ENCODE measurements at regions not wholly inside any gene's neighbourhood (a gene's known extent, or its start where the extent isn't known, plus 50 kb on each side); places are given as distances from the start of the nearest gene placed in this dataset.
A peak's percentile ranks its signal among the peaks of the same experiment; 100 is the strongest.
"Not testable (repeated sequence)": the region's sequence is repeated elsewhere in the genome, so short reads cannot be mapped to it uniquely, and the experiment has no call there.

GRCh38 chr2:180604077-180604476 lies 376.3 kb upstream of the UBE2E3 start:
- peak; percentile 32 for DNase-seq (ENCODE audit: low spot score)

- DNase-seq (ENCODE audit: low spot score): no peak
Measured at GRCh38 chr2:180601016-180601415, 379.4 kb upstream of the UBE2E3 start.

- no peak for DNase-seq (ENCODE audit: low spot score)
Measured at GRCh38 chr2:180599804-180600203, 380.6 kb upstream of the UBE2E3 start.

- DNase-seq (ENCODE audit: low spot score): no peak
Measured at GRCh38 chr2:180597179-180597578, 383.2 kb upstream of the UBE2E3 start.

- DNase-seq (ENCODE audit: low spot score): no peak
Measured at GRCh38 chr2:180596453-180596852, 384.0 kb upstream of the UBE2E3 start.

GRCh38 chr2:180591947-180592346 lies 388.5 kb upstream of the UBE2E3 start:
- DNase-seq (ENCODE audit: low spot score): no peak

- not testable (repeated sequence) for DNase-seq (ENCODE audit: low spot score)
Measured at GRCh38 chr2:180591093-180591781, 389.2 kb upstream of the UBE2E3 start.

GRCh38 chr2:180583441-180584140 lies 396.8 kb upstream of the UBE2E3 start:
- DNase-seq (ENCODE audit: low spot score): no peak

GRCh38 chr2:180579388-180579787 lies 401.0 kb upstream of the UBE2E3 start:
- DNase-seq (ENCODE audit: low spot score): no peak

GRCh38 chr2:180578441-180578840 lies 402.0 kb upstream of the UBE2E3 start:
- DNase-seq (ENCODE audit: low spot score): no peak

- DNase-seq (ENCODE audit: low spot score): no peak
Measured at GRCh38 chr2:180577567-180577966, 402.8 kb upstream of the UBE2E3 start.

GRCh38 chr2:180573951-180574350 lies 406.5 kb upstream of the UBE2E3 start:
- DNase-seq (ENCODE audit: low spot score): no peak

GRCh38 chr2:180572346-180572745 lies 408.1 kb upstream of the UBE2E3 start:
- DNase-seq (ENCODE audit: low spot score): no peak

GRCh38 chr2:180571559-180571958 lies 408.8 kb upstream of the UBE2E3 start:
- DNase-seq (ENCODE audit: low spot score): no peak

GRCh38 chr2:180570864-180571263 lies 409.5 kb upstream of the UBE2E3 start:
- no peak for DNase-seq (ENCODE audit: low spot score)

GRCh38 chr2:180564051-180564450 lies 416.4 kb upstream of the UBE2E3 start:
- DNase-seq (ENCODE audit: low spot score): no peak

- DNase-seq (ENCODE audit: low spot score): no peak
Measured at GRCh38 chr2:180562378-180562777, 418.0 kb upstream of the UBE2E3 start.

GRCh38 chr2:180559771-180560170 lies 420.6 kb upstream of the UBE2E3 start:
- DNase-seq (ENCODE audit: low spot score): no peak

- DNase-seq (ENCODE audit: low spot score): no peak
Measured at GRCh38 chr2:180559038-180559437, 421.4 kb upstream of the UBE2E3 start.

GRCh38 chr2:180555391-180555965 lies 424.9 kb upstream of the UBE2E3 start:
- DNase-seq (ENCODE audit: low spot score): no peak

- no peak for DNase-seq (ENCODE audit: low spot score)
Measured at GRCh38 chr2:180554330-180554729, 426.1 kb upstream of the UBE2E3 start.

GRCh38 chr2:180553094-180553715 lies 427.2 kb upstream of the UBE2E3 start:
- DNase-seq (ENCODE audit: low spot score): no peak

GRCh38 chr2:180542511-180542910 lies 437.9 kb upstream of the UBE2E3 start:
- DNase-seq (ENCODE audit: low spot score): no peak
